ENCODE measurements at regions not wholly inside any gene's neighbourhood (a gene's known extent, or its start where the extent isn't known, plus 50 kb on each side); places are given as distances from the start of the nearest gene placed in this dataset.
"Not testable (repeated sequence)": the region's sequence is repeated elsewhere in the genome, so short reads cannot be mapped to it uniquely, and the experiment has no call there.

DNA sequence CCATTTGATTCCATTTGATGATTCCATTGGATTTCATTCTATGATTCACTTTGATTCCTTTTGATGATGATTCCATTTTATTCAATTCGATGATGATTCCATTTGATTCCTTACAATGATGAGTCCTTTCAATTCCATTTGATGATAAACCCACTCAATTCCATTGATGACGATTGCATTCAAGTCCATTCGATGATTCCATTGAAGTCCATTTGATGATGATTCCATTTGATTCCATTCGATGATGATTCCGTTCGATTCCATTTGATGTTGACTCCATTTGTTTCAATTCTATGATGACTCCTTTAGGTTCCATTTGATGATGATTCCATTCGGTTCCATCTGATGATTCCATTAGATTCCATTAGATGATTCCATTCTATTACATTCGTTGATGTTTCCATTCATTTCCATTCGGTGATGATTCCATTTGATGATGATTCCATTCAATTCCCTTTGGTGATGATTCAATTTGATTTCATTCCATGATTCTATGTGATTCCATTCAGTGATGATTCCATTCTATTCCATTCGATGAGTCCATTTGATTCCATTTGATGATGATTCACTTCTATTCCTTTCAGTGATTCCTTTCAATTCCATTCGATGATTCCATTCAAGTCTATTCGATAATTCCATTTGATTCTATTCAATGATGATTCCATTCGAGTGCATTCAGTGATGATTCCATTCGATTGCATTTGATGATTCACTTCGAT is 1106.0 kb downstream of the RPIA start:
- DNase-seq = no peak

GRCh38 chr2:89801207-89801606 is 1109.7 kb downstream of the RPIA start:
- not testable (repeated sequence) for DNase-seq

DNA sequence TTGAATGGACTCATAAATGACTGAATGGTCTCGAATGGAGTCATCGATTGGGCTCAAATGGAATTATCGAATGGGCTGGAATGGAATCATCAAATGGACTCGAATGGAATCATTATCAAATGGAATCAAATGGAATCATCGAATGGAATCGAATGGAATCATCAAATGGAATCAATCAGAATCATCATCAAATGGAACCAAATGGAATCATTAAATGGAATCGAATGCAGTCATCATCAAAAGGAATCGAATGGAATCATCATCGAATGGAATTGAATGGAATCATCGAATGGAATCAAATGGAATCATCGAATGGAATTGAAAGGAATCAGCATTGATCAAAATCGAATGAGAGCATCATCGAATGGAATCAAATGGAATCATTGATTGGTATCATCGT is 1114.9 kb downstream of the RPIA start:
- DNase-seq = not testable (repeated sequence)

DNA sequence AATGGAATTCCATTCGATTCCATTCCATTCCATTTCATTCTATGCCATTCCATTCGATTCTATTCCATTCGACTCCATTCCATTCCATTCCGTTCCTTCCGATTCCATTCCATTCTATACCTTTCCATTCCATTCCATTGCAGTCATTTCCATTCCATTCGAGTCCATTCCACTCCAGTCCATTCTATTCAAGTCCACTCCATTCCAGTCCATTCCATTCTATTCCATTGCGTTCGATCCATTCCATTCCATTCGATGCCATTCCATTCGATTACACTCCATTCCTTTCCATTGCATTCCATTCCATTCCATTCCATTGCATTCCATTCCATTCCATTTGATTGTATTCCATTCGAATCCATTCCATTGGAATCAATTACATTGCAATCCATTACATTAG is 1119.8 kb downstream of the RPIA start:
- no peak for DNase-seq

- not testable (repeated sequence) for DNase-seq
Measured at GRCh38 chr2:89811910-89812309, 1120.4 kb downstream of the RPIA start.

DNA sequence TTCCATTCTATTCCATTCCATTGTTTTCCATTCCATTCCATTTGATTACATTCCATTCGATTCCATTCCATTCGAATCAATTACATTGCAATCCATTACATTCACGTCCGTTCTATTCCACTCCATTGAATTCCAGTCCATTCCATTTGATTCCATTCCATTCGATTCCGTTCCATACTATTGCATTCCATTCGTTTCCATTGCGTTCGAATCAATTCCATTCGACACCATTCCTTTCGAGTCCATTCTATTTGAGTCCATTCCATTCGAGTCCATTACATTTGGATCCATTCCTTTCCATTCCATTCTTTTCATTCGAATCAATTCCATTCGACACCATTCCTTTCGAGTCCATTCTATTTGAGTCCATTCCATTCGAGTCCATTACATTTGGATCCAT is 1122.9 kb downstream of the RPIA start:
- not testable (repeated sequence) for DNase-seq

DNA sequence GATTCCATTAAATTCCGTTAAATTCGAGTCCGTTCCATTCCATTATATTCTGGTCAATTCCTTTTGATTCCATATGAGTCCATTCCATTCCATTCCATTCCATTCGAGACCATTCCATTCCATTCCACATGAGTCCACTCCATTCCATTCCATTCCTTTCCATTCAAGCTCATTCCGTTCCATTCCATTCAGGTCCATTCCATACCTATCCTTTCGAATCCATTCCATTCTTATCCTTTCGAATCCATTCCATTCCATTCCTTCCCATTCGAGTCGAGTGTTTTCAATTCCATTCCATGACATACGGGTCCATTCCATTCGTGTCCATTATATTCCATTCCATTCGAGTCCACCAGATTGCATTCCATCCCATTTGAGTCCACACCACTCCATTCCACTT is 1127.4 kb downstream of the RPIA start:
- DNase-seq = no peak

GRCh38 chr2:89819809-89820208 is 1128.3 kb downstream of the RPIA start:
- no peak for DNase-seq

DNA sequence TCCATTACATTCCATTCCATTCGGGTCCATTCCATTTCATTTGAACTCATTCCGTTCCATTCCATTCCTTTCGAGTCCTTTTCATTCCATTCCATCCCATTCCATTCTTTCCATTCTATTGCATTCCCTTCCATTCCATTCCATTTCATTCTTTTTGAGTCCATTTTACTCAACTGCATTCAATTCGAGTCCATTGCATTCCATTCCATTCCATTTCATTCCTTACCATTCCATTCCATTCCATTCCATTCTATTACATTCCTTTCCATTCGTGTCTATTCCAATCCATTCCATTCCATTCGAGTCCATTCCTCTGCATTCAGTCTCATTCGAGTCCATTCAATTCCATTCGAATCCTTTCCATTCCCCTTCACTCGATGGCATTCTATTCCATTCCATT is 1128.8 kb downstream of the RPIA start:
- DNase-seq = no peak

DNA sequence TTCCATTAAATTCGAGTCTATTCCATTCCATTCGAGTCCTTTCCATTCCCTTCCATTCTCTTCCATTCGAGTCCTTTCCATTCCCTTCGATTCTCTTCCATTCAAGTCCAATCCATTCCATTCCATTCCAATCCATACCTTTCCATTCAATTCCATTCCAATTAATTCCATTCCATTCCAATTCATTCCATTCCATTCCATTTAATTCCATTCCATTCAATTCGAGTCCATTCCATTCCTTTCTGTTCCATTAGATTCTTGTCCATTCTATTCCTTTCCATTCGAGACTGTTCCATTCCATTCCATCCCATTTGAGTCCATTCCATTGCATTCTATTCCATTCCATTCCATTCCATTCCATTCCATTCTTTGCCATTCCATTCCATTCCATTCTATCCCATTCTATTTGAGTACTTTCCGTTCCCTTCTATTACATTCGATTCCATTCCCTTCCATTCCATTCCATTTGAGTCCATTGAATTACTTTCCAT is 1130.0 kb downstream of the RPIA start:
- DNase-seq = no peak

DNA sequence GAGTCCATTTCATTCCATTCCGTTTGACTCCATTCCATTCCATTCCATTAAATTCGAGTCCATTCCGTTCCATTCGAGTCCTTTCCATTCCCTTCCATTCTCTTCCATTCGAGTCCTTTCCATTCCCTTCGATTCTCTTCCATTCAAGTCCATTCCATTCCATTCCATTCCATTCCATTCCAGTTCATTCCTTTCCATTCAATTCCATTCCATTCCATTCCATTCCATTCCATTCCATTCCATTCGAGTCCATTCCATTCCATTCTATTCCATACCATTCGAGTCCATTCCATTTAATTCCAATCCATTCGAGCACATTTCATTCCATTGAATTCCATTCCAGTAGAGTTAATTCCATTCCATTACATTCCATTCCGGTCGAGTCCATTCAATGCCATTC is 1130.9 kb downstream of the RPIA start:
- not testable (repeated sequence) for DNase-seq

DNA sequence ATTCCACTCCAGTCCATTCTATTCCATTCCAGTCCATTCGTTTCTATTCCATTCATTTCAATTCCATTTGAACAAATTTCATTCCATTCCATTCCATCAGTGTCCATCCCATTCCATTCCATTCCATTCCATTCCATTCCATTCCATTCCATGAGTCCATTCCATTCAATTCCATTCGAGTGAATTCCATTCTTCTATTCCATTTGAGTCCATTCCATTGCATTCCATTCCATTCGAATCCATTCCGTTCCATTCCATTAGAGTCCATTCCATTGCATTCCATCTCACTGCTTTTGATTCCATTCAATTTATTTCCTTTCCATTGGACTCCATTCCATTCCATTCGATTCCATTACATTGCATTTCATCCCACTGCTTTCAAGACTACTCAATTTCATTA is 1132.1 kb downstream of the RPIA start:
- DNase-seq = no peak

GRCh38 chr2:89825034-89825433 is 1133.6 kb downstream of the RPIA start:
- no peak for DNase-seq

GRCh38 chr2:89826741-89827140 is 1135.3 kb downstream of the RPIA start:
- DNase-seq = not testable (repeated sequence)

DNA sequence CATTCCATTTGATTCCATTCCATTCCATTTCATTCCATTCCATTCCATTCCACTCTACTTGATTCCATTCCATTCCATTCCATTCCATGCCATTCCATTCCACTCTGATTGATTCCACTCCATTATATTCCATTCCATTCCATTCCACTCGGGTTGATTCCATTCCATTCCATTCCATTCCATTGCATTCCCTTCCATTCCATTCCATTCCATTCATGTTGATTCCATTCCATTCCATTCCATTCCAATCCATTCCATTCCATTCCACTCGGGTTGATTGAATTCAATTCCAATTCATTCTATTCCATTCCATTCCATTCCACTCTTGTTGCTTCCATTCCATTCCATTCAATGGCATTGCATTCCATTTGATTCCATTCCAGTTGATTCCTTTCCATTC is 1136.4 kb downstream of the RPIA start:
- not testable (repeated sequence) for DNase-seq

DNA sequence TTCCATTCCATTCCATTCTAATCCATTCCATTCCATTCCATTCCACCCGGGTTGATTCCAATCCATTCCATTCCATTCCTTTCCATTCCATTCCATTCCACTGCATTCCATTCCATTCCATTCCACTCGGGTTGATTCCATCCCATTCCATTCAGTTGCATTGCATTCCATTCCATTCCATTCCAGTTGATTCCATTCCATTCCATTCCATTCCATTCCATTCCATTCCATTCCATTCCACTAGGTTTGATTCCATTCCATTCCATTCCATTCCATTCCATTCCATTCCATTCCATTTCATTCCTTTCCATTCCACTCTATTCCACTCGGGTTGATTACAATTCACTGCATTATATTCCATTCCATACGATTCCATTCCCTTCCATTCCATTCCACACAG is 1136.9 kb downstream of the RPIA start:
- not testable (repeated sequence) for DNase-seq

- not testable (repeated sequence) for DNase-seq
Measured at GRCh38 chr2:89828961-89829631, 1137.6 kb downstream of the RPIA start.

DNA sequence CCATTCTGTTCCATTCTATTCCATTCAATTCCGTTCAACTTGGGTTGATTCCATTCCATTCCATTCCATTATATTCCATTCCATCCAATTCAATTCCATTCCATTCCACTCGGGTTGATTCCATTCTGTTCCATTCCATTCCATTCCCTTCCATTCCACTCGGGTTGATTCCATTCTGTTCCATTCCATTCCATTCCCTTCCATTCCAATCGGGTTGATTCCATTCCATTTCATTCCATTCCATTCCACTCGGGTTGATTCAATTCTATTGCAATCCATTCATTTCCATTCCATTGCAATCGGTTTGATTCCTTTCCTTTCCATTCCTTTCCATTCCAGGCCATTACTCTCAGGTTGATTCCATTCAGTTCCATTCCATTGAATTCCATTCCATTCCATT is 1138.4 kb downstream of the RPIA start:
- no peak for DNase-seq

DNA sequence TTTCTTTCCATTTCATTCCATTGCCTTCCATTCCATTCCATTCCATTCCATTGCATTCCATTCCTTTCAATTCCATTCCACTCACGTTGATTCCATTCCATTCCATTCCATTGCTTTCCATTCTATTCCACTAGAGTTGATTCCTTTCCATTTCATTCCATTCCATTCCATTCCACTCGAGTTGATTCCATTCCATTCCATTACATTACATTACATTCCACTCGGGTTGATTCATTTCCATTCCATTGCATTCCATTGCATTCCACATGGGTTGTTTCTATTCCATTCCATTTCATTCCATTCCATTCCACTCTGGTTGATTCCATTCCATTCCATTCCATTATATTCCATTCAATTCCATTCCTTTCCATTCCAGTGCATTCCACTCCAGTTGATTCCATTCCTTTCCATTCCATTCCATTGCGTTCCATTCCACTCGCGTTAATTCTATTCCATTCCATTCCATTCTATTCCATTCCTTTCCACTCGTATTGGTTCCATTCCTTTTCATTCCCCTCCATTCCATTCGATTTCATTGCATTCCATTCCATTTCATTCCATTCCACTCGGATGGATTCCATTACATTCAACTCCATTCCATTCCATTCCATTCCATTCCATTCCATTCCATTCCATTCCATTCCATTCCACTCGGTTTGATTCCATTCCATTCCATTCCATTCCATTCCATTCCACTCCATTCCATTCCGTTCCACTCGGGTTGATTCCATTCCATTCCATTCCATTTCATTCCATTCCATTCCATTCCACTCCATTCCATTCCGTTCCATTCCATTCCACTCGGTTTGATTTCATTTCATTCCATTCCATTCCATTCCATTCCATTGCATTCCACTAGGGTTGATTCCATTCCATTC is 1139.1 kb downstream of the RPIA start:
- not testable (repeated sequence) for DNase-seq

GRCh38 chr2:89831641-89832498 is 1140.4 kb downstream of the RPIA start:
- DNase-seq = no peak

DNA sequence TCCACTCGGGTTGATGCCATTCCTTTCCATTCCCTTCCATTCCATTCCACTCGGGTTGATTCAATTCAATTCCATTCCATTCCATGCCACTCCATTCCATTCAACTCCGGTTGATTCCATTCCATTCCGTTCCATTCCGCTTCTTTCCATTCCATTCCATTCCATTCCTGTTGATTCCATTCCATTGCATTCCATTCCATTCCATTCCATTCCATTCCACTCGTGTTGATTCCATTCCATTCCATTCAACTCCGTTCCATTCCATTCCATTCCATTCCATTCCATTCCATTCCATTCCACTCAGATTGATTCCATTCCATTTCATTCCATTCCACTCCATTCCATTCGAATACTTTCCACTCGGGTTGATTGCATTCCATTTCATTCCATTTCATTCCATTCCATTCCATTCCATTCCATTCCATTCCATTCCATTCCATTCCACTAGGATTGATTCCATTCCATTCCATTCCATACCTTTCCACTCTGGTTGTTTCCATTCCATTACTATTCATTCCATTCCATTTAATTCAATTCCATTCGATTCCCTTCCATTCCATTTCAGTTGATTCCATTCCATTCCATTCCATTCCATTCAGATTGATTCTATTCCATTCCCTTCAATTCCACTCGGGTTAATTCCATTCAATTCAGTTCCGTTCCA is 1141.8 kb downstream of the RPIA start:
- no peak for DNase-seq

GRCh38 chr2:89833780-89834117 is 1142.3 kb downstream of the RPIA start:
- DNase-seq = no peak

Measured in NCI-H2171 treated with DMSO at 0.1 percent for 48 hours (cell line).